Epithelial cell of proximal tubule (primary cell): ENCODE measurements at regions not wholly inside any gene's neighbourhood (a gene's known extent, or its start where the extent isn't known, plus 50 kb on each side); places are given as distances from the start of the nearest gene placed in this dataset.

Source experiments
- DNase-seq: peaks from one replicate; pipeline ENCODE4 v3.0.0-alpha.2; 2011; ENCODE audit warnings: low read depth
- H3K4me3 ChIP-seq: 2 replicates; pipeline ENCODE4 v1.5.1; 2011; ENCODE audit warnings: low read depth, mild to moderate bottlenecking, low read length
- CTCF ChIP-seq: conservative IDR thresholded peaks from 2 replicates; pipeline ENCODE4 v1.5.1; 2012; ENCODE audit warnings: low read depth, mild to moderate bottlenecking, low read length

- DNase-seq = no peak
- TF ChIP-seq CTCF = no peak
- H3K4me3 ChIP-seq = no peak overlapping the region
Measured at GRCh38 chr10:9068003-9068402, 1013.5 kb downstream of the GATA3 start.

GRCh38 chr10:9069136-9069535 lies 1014.6 kb downstream of the GATA3 start:
- H3K4me3 ChIP-seq = no peak overlapping the region
- TF ChIP-seq CTCF = no peak
- no peak for DNase-seq

GRCh38 chr10:9075420-9075819 lies 1020.9 kb downstream of the GATA3 start:
- no peak for DNase-seq
- TF ChIP-seq CTCF = no peak
- no peak overlapping the region for H3K4me3 ChIP-seq

- no peak for TF ChIP-seq CTCF
Measured at GRCh38 chr10:9076066-9076465, 1021.6 kb downstream of the GATA3 start.

GRCh38 chr10:9081253-9081652 lies 1026.8 kb downstream of the GATA3 start:
- DNase-seq = no peak
- TF ChIP-seq CTCF = no peak
- no peak overlapping the region for H3K4me3 ChIP-seq

More at GRCh38 chr10:9076066-9076465, 1021.6 kb downstream of the GATA3 start:
- no peak overlapping the region for H3K4me3 ChIP-seq
- no peak for DNase-seq

- no peak for DNase-seq
- no peak for TF ChIP-seq CTCF
- no peak overlapping the region for H3K4me3 ChIP-seq
Measured at GRCh38 chr10:9081961-9082360, 1027.5 kb downstream of the GATA3 start.

GRCh38 chr10:9091530-9092093 lies 1037.1 kb downstream of the GATA3 start:
- no peak for DNase-seq
- no peak for TF ChIP-seq CTCF
- H3K4me3 ChIP-seq = no peak overlapping the region
